ENCODE measurements at regions not wholly inside any gene's neighbourhood (a gene's known extent, or its start where the extent isn't known, plus 50 kb on each side); places are given as distances from the start of the nearest gene placed in this dataset.

GRCh38 chr9:2373648-2374047 is 247.9 kb upstream of the VLDLR start:
- no peak overlapping the region for H3K27ac Mint-ChIP-seq
- no peaks in the 10 kb centered on the region for H3K9me3 Mint-ChIP-seq
- Histone ChIP-seq H3K36me3 (ENCODE audit: insufficient read depth, low read length) (no peaks in the 10 kb centered on the region), H3K4me1 (ENCODE audit: insufficient read depth, low read length) (no peaks in the 10 kb centered on the region), H3K27ac (ENCODE audit: low read depth, low read length) (no peak overlapping the region), H3K9me3 (ENCODE audit: low read length) (no peaks in the 10 kb centered on the region), H3K27me3 (ENCODE audit: insufficient read depth, low read length, poor library complexity, severe bottlenecking) (no peaks in the 10 kb centered on the region), H3K4me3 (ENCODE audit: low read length) (no peak overlapping the region)
- DNase-seq: no peak
- no peaks in the 10 kb centered on the region for H3K36me3 Mint-ChIP-seq
- no peaks in the 10 kb centered on the region for H3K4me1 Mint-ChIP-seq
- CTCF ChIA-PET: no interaction called here
- no peak overlapping the region for H3K4me3 Mint-ChIP-seq
- H3K27me3 Mint-ChIP-seq: no peaks in the 10 kb centered on the region
- POLR2A ChIA-PET: no interaction called here

- POLR2A ChIA-PET: no interaction called here
- Mint-ChIP-seq H3K36me3 (no peaks in the 10 kb centered on the region), H3K4me3 (no peak overlapping the region), H3K27me3 (no peaks in the 10 kb centered on the region), H3K4me1 (no peaks in the 10 kb centered on the region), H3K9me3 (no peaks in the 10 kb centered on the region), H3K27ac (no peak overlapping the region)
- no peak overlapping the region for H3K27ac ChIP-seq (ENCODE audit: low read depth, low read length)
- no peaks in the 10 kb centered on the region for H3K9me3 ChIP-seq (ENCODE audit: low read length)
- H3K4me1 ChIP-seq (ENCODE audit: insufficient read depth, low read length): no peaks in the 10 kb centered on the region
- no peaks in the 10 kb centered on the region for H3K36me3 ChIP-seq (ENCODE audit: insufficient read depth, low read length)
- no peak overlapping the region for H3K4me3 ChIP-seq (ENCODE audit: low read length)
- DNase-seq: no peak
- H3K27me3 ChIP-seq (ENCODE audit: insufficient read depth, low read length, poor library complexity, severe bottlenecking): no peaks in the 10 kb centered on the region
- CTCF ChIA-PET: no interaction called here
These were observed 246.5 kb upstream of the VLDLR start for GRCh38 chr9:2375114-2375513.

- H3K27me3 Mint-ChIP-seq: no peaks in the 10 kb centered on the region
- no peaks in the 10 kb centered on the region for H3K9me3 Mint-ChIP-seq
- H3K4me3 ChIP-seq (ENCODE audit: low read length): no peak overlapping the region
- no peaks in the 10 kb centered on the region for H3K27me3 ChIP-seq (ENCODE audit: insufficient read depth, low read length, poor library complexity, severe bottlenecking)
- DNase-seq: no peak
- no peaks in the 10 kb centered on the region for H3K36me3 ChIP-seq (ENCODE audit: insufficient read depth, low read length)
- H3K4me1 Mint-ChIP-seq: no peaks in the 10 kb centered on the region
- no peaks in the 10 kb centered on the region for H3K9me3 ChIP-seq (ENCODE audit: low read length)
- POLR2A ChIA-PET: no interaction called here
- H3K27ac Mint-ChIP-seq: no peak overlapping the region
- CTCF ChIA-PET: no interaction called here
- no peak overlapping the region for H3K4me3 Mint-ChIP-seq
- H3K27ac ChIP-seq (ENCODE audit: low read depth, low read length): no peak overlapping the region
- H3K36me3 Mint-ChIP-seq: no peaks in the 10 kb centered on the region
- H3K4me1 ChIP-seq (ENCODE audit: insufficient read depth, low read length): no peaks in the 10 kb centered on the region
These were observed 244.5 kb upstream of the VLDLR start for GRCh38 chr9:2377117-2377516.

GRCh38 chr9:2377834-2378233 is 243.8 kb upstream of the VLDLR start:
- H3K4me1 Mint-ChIP-seq: no peaks in the 10 kb centered on the region
- Histone ChIP-seq H3K27ac (ENCODE audit: low read depth, low read length) (no peak overlapping the region), H3K27me3 (ENCODE audit: insufficient read depth, low read length, poor library complexity, severe bottlenecking) (no peaks in the 10 kb centered on the region), H3K9me3 (ENCODE audit: low read length) (no peaks in the 10 kb centered on the region), H3K4me1 (ENCODE audit: insufficient read depth, low read length) (no peaks in the 10 kb centered on the region), H3K4me3 (ENCODE audit: low read length) (no peak overlapping the region), H3K36me3 (ENCODE audit: insufficient read depth, low read length) (no peaks in the 10 kb centered on the region)
- H3K27ac Mint-ChIP-seq: no peak overlapping the region
- no peak overlapping the region for H3K4me3 Mint-ChIP-seq
- POLR2A ChIA-PET: no interaction called here
- no peak for DNase-seq
- H3K9me3 Mint-ChIP-seq: peaks cover 0 to 2% (median 0%) of the 10 kb centered on the region in 5 donors
- CTCF ChIA-PET: no interaction called here
- H3K36me3 Mint-ChIP-seq: no peaks in the 10 kb centered on the region
- peaks cover 0 to 1% of the 10 kb centered on the region in 2 donors for H3K27me3 Mint-ChIP-seq

GRCh38 chr9:2378266-2378665 is 243.3 kb upstream of the VLDLR start:
- CTCF ChIA-PET: no interaction called here

GRCh38 chr9:2378816-2379215 is 242.8 kb upstream of the VLDLR start:
- Histone ChIP-seq H3K4me1 (ENCODE audit: insufficient read depth, low read length) (no peaks in the 10 kb centered on the region), H3K9me3 (ENCODE audit: low read length) (no peaks in the 10 kb centered on the region), H3K4me3 (ENCODE audit: low read length) (no peak overlapping the region), H3K36me3 (ENCODE audit: insufficient read depth, low read length) (no peaks in the 10 kb centered on the region), H3K27me3 (ENCODE audit: insufficient read depth, low read length, poor library complexity, severe bottlenecking) (no peaks in the 10 kb centered on the region), H3K27ac (ENCODE audit: low read depth, low read length) (no peak overlapping the region)
- Mint-ChIP-seq H3K27ac (no peak overlapping the region), H3K4me1 (no peaks in the 10 kb centered on the region), H3K4me3 (no peak overlapping the region), H3K9me3 (peaks cover 0 to 2% (median 0%) of the 10 kb centered on the region in 5 donors), H3K27me3 (peaks cover 0 to 7% of the 10 kb centered on the region in 2 donors), H3K36me3 (no peaks in the 10 kb centered on the region)
- ChIA-PET POLR2A (no interaction called here), CTCF (no interaction called here)
- DNase-seq: no peak

More at GRCh38 chr9:2378266-2378665, 243.3 kb upstream of the VLDLR start:
- no peak for DNase-seq
- no peaks in the 10 kb centered on the region for H3K36me3 ChIP-seq (ENCODE audit: insufficient read depth, low read length)
- H3K27ac Mint-ChIP-seq: no peak overlapping the region
- H3K4me1 Mint-ChIP-seq: no peaks in the 10 kb centered on the region
- no peaks in the 10 kb centered on the region for H3K9me3 ChIP-seq (ENCODE audit: low read length)
- H3K27me3 ChIP-seq (ENCODE audit: insufficient read depth, low read length, poor library complexity, severe bottlenecking): no peaks in the 10 kb centered on the region
- H3K4me1 ChIP-seq (ENCODE audit: insufficient read depth, low read length): no peaks in the 10 kb centered on the region
- peaks cover 0 to 6% of the 10 kb centered on the region in 2 donors for H3K27me3 Mint-ChIP-seq
- POLR2A ChIA-PET: no interaction called here
- no peak overlapping the region for H3K27ac ChIP-seq (ENCODE audit: low read depth, low read length)
- peaks cover 0 to 2% (median 0%) of the 10 kb centered on the region in 5 donors for H3K9me3 Mint-ChIP-seq
- H3K36me3 Mint-ChIP-seq: no peaks in the 10 kb centered on the region
- H3K4me3 ChIP-seq (ENCODE audit: low read length): no peak overlapping the region
- H3K4me3 Mint-ChIP-seq: no peak overlapping the region

GRCh38 chr9:2384741-2385140 is 236.8 kb upstream of the VLDLR start:
- no peaks in the 10 kb centered on the region for H3K4me1 Mint-ChIP-seq
- Histone ChIP-seq H3K9me3 (ENCODE audit: low read length) (no peaks in the 10 kb centered on the region), H3K36me3 (ENCODE audit: insufficient read depth, low read length) (no peaks in the 10 kb centered on the region), H3K27ac (ENCODE audit: low read depth, low read length) (no peak overlapping the region), H3K27me3 (ENCODE audit: insufficient read depth, low read length, poor library complexity, severe bottlenecking) (no peaks in the 10 kb centered on the region), H3K4me3 (ENCODE audit: low read length) (no peak overlapping the region), H3K4me1 (ENCODE audit: insufficient read depth, low read length) (no peaks in the 10 kb centered on the region)
- H3K9me3 Mint-ChIP-seq: peaks cover 0 to 12% (median 0%) of the 10 kb centered on the region in 5 donors
- ChIA-PET POLR2A (no interaction called here), CTCF (no interaction called here)
- peaks cover 2 to 15% of the 10 kb centered on the region in 2 donors for H3K27me3 Mint-ChIP-seq
- H3K36me3 Mint-ChIP-seq: no peaks in the 10 kb centered on the region
- no peak overlapping the region for H3K4me3 Mint-ChIP-seq
- no peak for DNase-seq
- H3K27ac Mint-ChIP-seq: peak overlapping the region in 1 of 8 donors; percentile 38

GRCh38 chr9:2385746-2386145 is 235.8 kb upstream of the VLDLR start:
- H3K4me3 ChIP-seq (ENCODE audit: low read length): no peak overlapping the region
- CTCF ChIA-PET: no interaction called here
- Mint-ChIP-seq H3K4me3 (no peak overlapping the region), H3K27ac (no peak overlapping the region), H3K9me3 (peaks cover 0 to 12% (median 0%) of the 10 kb centered on the region in 5 donors), H3K36me3 (no peaks in the 10 kb centered on the region), H3K27me3 (peaks cover 2 to 18% of the 10 kb centered on the region in 2 donors), H3K4me1 (no peaks in the 10 kb centered on the region)
- no peaks in the 10 kb centered on the region for H3K4me1 ChIP-seq (ENCODE audit: insufficient read depth, low read length)
- no peaks in the 10 kb centered on the region for H3K9me3 ChIP-seq (ENCODE audit: low read length)
- no peak overlapping the region for H3K27ac ChIP-seq (ENCODE audit: low read depth, low read length)
- H3K27me3 ChIP-seq (ENCODE audit: insufficient read depth, low read length, poor library complexity, severe bottlenecking): no peaks in the 10 kb centered on the region
- DNase-seq: no peak
- POLR2A ChIA-PET: no interaction called here
- no peaks in the 10 kb centered on the region for H3K36me3 ChIP-seq (ENCODE audit: insufficient read depth, low read length)

- no peak overlapping the region for H3K4me3 Mint-ChIP-seq
- POLR2A ChIA-PET: no interaction called here
- no peaks in the 10 kb centered on the region for H3K27me3 ChIP-seq (ENCODE audit: insufficient read depth, low read length, poor library complexity, severe bottlenecking)
- DNase-seq: no peak
- H3K27me3 Mint-ChIP-seq: peaks cover 2 to 18% of the 10 kb centered on the region in 2 donors
- H3K9me3 Mint-ChIP-seq: peaks cover 0 to 12% (median 0%) of the 10 kb centered on the region in 5 donors
- H3K4me1 ChIP-seq (ENCODE audit: insufficient read depth, low read length): no peaks in the 10 kb centered on the region
- no peaks in the 10 kb centered on the region for H3K4me1 Mint-ChIP-seq
- no peak overlapping the region for H3K27ac ChIP-seq (ENCODE audit: low read depth, low read length)
- H3K4me3 ChIP-seq (ENCODE audit: low read length): no peak overlapping the region
- CTCF ChIA-PET: no interaction called here
- H3K9me3 ChIP-seq (ENCODE audit: low read length): no peaks in the 10 kb centered on the region
- H3K27ac Mint-ChIP-seq: no peak overlapping the region
- H3K36me3 ChIP-seq (ENCODE audit: insufficient read depth, low read length): no peaks in the 10 kb centered on the region
- H3K36me3 Mint-ChIP-seq: no peaks in the 10 kb centered on the region
These were observed 235.0 kb upstream of the VLDLR start for GRCh38 chr9:2386566-2386965.

All from CD8-positive, alpha-beta memory T cell (primary cell).